GM18511 (cell line): ENCODE measurements at regions not wholly inside any gene's neighbourhood (a gene's known extent, or its start where the extent isn't known, plus 50 kb on each side); places are given as distances from the start of the nearest gene placed in this dataset.

Experiments
- ATAC-seq: cut with Tn5 transposase; IDR thresholded peaks from one replicate; pipeline ENCODE4 v1.9.1; 2021; ENCODE audit warnings: mild to moderate bottlenecking, moderate library complexity; ENCODE audit not compliant: unreplicated experiment

- ATAC-seq = no peak
Observed at GRCh38 chr14:38850664-38851063, 252.4 kb downstream of the SEC23A start.

DNA sequence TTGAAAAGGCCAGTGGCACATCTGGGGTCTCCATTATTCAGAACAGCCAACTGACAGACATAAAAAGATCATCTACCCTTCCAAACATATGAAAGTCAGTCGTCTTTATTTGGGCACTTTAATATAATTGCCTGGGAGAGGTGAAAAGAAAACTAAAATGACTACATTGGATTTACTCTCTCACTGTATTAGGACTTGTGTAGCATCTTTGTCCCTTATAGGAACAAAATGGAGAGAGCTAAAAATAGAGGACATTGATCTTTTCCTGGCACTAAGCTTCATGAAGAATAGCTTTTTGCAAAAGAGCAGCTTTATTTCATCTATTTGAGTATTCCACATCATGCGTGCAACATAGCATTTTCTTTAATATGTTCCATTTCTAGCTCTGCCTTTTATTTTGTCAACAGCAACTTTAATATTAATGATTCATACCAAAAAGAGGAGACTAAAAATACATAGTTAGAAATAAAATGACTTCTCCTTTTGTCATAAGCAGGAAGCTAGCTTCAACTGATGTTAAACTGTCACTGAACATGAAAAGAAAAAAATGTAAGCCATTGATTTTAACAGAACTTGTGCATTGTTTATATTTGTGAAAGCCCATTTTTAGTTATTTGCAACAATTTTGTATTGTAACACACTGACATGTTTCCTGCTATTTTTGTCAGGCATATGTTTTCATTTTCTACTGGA is 254.6 kb downstream of the SEC23A start:
- no peak for ATAC-seq

DNA sequence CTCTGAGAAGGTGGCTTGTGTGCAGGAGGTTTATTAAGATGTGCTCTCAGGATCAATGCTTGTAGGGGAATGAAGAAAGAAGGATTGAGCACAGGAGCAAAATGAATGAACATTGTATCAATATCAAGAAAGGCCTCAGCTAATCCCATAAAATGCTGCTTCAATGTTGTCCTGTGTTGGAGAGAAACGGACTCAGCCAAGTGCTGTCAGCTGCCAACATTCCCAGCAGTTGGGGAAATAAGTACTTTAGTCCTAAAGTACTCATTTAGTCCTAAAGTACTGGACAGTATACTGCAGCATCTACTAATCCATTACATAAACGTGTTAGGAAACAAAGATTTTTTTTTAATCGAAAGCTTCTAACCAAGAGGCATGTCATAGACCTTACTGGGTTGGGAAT is 255.9 kb downstream of the SEC23A start:
- no peak for ATAC-seq

- ATAC-seq = no peak
Observed at GRCh38 chr14:38839694-38840365, 263.2 kb downstream of the SEC23A start.

GRCh38 chr14:38838979-38839323 is 264.1 kb downstream of the SEC23A start:
- ATAC-seq = no peak

DNA sequence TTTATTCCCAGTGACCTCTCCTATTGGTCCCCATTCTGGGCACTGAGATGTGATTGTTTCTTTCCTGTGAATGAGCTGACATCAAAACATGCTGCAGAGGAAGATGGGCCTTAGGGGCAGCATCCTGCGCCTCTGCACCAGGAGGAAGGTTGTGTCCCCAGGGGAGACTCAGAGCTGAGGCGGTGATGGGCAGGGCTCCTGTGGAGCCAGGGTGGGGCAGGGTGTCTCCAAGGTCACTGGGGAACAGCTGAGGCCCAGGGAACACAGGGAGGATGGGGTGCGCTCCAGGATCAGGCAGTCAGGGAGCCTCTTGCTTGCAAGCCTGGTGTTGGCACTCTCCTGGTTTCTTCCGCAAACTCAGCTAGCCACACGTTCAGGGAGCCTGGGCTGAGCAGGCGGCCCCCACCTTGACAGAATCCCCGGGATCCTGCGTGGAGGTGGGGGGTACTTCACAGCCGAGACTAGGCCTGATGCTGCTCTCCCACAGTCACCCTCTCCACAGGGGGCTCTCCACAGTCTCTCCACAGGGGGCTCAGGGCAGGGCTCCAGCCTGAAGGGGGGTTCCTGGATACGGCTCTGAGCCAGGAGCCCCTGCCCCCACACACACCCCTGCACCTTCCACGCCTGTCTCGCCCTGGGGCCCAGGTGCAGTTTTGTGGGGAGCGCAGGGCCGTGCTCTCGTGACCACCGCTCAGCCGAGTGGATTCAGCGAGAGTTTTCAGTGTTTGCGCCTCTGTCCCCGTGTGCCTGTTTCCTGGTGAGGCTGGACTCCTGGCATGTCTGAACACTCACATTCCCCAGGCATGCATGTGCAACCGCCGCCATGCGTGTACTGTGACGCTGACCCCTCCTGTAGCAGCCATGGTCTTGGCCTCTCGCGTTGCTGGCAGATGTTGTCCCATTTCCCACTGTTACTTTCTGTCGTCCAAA is 264.7 kb downstream of the SEC23A start:
- ATAC-seq = no peak

DNA sequence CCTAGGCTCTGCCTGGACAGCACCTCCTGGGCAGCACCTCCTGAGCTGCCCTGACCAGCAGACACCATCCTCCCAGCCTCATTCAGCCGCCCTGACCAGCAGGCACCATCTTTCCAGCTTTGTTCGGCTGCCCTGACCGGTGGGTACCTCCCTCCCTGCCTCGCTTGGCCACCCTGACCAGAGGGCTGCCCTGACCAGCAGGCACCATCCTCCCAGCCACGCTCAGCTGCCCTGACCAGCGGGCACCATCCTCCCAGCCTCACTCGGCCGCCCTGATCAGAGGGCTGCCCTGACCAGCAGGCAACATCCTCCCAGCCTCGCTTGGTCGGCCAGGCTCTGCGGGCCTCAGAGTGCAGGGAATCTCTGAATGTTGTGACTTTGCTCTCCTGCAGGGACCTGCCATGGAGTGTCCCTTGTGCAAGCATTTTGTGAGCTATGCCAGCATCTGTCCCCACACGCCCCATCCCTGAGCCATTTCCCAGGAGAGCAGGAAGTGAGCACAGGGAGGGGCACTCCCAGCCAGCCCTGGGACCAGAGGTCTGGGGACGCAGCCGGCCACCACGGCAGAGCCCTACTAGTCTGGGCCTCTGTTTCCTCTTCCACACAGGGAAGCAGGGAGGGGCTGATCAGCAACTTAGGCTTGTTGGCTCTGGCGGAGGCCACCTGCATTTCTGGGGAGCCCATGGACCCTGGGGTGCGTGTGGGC is 265.5 kb downstream of the SEC23A start:
- ATAC-seq = no peak

- no peak for ATAC-seq
Observed at GRCh38 chr14:38836539-38836938, 266.5 kb downstream of the SEC23A start.

GRCh38 chr14:38835874-38836273 is 267.2 kb downstream of the SEC23A start:
- ATAC-seq = no peak

- no peak for ATAC-seq
Observed at GRCh38 chr14:38828183-38828827, 274.7 kb downstream of the SEC23A start.

- ATAC-seq = no peak
Observed at GRCh38 chr14:38824706-38825105, 278.3 kb downstream of the SEC23A start.

GRCh38 chr14:38818555-38818954 is 284.5 kb downstream of the SEC23A start:
- no peak for ATAC-seq

DNA sequence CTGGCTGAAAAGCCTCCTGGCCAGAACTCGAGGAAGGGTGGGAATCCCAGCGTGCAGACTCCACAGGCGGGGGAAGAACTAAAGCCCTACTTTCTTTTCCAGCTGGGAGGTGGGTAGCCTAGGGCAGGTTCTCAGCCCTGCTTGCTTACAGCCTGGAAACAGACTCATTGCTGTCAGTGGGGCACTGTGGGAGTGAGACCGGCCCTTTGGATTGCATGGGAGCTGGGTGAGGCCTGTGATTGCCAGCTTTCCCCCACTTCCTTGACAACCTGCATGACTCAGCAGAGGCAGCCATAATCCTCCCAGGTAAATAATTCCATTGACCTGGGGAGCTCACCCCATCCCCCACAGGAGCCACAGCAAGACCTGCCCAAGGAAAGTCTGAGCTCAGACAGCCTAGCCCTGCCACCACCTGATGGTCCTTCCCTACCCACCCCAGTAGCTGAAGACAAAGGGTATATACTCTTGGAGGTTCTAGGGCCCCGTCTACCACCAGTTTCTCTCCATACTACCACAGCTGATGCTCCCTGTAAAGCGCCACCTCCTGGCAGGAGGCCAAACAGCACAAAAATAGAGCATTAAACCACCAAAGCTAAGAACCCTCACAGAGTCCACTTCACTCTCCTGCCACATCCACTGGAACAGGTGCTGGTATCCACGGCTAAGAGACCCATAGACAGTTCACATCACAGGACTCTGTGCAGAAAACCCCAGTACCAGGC is 294.1 kb downstream of the SEC23A start:
- ATAC-seq = no peak

DNA sequence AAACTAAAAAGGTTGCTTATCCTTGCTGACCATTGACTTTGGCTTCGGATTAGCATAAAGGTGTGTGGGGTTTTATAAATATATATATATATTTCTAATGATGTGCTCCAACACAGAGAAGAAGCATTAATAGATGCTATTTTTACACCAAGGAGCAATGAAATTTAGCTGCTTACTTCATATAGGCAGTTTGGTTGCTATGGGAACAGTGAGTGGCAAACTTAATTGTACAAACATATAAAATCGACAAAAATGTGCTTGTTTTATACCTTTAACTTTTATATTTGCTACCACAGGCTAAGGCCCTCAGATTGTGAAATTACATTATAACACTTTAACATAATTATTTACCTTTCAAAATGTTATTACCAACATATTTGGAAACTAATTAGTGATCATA is 303.4 kb downstream of the SEC23A start:
- ATAC-seq = no peak

- no peak for ATAC-seq
Observed at GRCh38 chr14:38794677-38795076, 308.4 kb downstream of the SEC23A start.

- no peak for ATAC-seq
Observed at GRCh38 chr14:38791862-38792261, 311.2 kb downstream of the SEC23A start.

DNA sequence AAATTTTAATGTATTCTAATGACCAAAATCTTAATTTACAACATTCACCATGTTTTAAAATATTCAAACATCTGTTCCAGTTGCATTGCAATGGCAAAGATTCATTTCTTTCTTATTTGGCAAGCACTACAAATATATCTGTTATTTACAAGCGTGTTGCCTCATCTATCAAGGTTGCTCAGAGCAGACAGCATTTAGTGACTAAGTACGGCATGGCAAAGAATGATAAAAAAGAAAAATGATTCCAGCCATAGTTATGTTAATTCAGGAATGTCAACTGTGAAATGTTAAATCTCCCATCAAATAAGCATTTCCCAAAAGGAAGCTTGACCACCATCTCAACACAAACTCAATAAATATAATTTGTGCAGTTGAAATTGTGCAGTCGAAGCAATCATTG is 312.1 kb downstream of the SEC23A start:
- ATAC-seq = no peak

- ATAC-seq = no peak
Observed at GRCh38 chr14:38789805-38790204, 313.2 kb downstream of the SEC23A start.

DNA sequence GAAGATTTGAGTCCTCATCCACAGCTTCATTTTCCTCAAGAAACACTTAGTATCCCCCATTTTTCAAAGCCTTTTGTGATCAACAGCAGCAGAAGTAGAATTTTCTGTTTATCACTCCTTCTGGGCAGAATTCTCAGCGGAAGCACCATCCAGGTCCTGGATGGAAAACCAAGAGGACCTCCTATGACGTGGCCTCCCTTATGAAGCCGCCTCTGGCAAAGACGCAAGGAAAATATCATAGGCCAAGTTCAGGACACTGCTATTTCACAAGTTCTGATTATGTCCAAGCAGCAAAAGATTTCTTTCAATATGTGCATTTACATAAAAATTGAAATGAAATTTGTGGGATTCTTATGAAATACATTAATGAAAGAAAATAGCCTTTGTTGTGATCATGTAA is 315.0 kb downstream of the SEC23A start:
- ATAC-seq = no peak

DNA sequence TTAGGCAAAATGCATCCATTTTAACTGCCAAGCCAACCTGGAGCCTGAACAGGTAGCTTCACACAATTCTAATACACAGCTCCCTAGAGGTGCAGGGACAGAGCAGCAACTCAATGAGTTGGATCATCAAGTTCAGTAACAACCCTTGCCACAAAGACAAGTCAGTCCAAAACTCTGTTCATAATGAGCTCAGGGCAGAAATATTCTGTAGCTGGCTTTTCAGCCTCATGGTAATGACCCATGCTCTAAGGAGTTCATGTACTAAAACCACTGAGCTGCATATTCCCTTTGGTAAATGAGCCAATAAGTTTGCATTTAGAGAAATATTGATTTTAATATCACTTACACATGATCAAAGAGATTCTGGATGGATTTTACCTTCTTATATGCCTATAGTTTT is 316.1 kb downstream of the SEC23A start:
- no peak for ATAC-seq
